HCT116 (cell line): ENCODE measurements at regions not wholly inside any gene's neighbourhood (a gene's known extent, or its start where the extent isn't known, plus 50 kb on each side); places are given as distances from the start of the nearest gene placed in this dataset.

Experiments
- ATAC-seq: fragments of 200-7000 bp; cut with Tn5 transposase; 2 replicates; pipeline ENCODE4 v1.9.1; 2020; ENCODE audit warnings: mild to moderate bottlenecking, moderate library complexity
- BruUV-seq: library from RNA; stranded (reverse); fragments of 400-500 nt; replicated peaks from 2 replicates; lab custom pipeline; 2021; lab: Mats Ljungman, UMichigan
- CTCF ChIA-PET: fragments of 300-600 bp; sonication (Branson Sonifier 250); formaldehyde crosslinking; loops from one replicate; lab custom pipeline; 2021; ENCODE audit warnings: antibody characterized with exemption; lab: Charles Lee
- POLR2A ChIA-PET: fragments of 300-600, 350-600 bp; sonication (Branson Sonifier 250); formaldehyde crosslinking; loops from one replicate; lab custom pipeline; 2021; ENCODE audit warnings: antibody characterized with exemption; lab: Charles Lee
- RAD21 ChIA-PET, 2 experiments: fragments of 300-600 bp; sonication (Branson Sonifier 250); formaldehyde crosslinking; loops; one replicate each; lab custom pipeline; 2023; ENCODE audit warnings: low total read pairs in 2 of 2; ENCODE audit not compliant: uncharacterized antibody in 2 of 2, unreplicated experiment in 2 of 2, low non-redundant PET in 1 of 2; lab: Charles Lee
- DNase-seq: peaks from one replicate; pipeline ENCODE4 v3.0.0-alpha.2; 2010; ENCODE audit warnings: low read depth, low spot score
- H2AFZ ChIP-seq: fragments of 200-600 bp; shearing (Covaris generic), sonication (generic); 2 replicates; pipeline ENCODE4 v1.6.1; 2017; ENCODE audit warnings: low read depth, mixed run types, mixed read lengths, antibody characterized with exemption, low read length; ENCODE audit not compliant: poor library complexity, severe bottlenecking
- H3K27ac ChIP-seq: 2 replicates; pipeline ENCODE4 v1.5.1; 2012; ENCODE audit warnings: low read depth, low read length
- H3K27me3 ChIP-seq: fragments of 200-600 bp; sonication (generic); 2 replicates; pipeline ENCODE4 v1.6.1; 2016; ENCODE audit warnings: mixed run types, low read length, mixed read lengths; ENCODE audit not compliant: insufficient read depth
- H3K36me3 ChIP-seq, 2 experiments: fragments of 200-500 bp in 1 of 2; fragments of 200-600 bp in 1 of 2; sonication (Bioruptor generic) in 1 of 2; sonication (generic) in 1 of 2; 2 replicates each; pipeline versions ENCODE4 v1.5.1 to v1.6.1; 2014 to 2016; ENCODE audit warnings: low read length in 2 of 2, inconsistent platforms in 1 of 2, mixed read lengths in 1 of 2, mixed run types in 1 of 2; ENCODE audit not compliant: insufficient read depth in 2 of 2, control insufficient read depth in 1 of 2
- H3K4me1 ChIP-seq, 2 experiments: fragments of 200-600 bp in 1 of 2; sonication (generic) in 1 of 2; 2 replicates each; pipeline versions ENCODE4 v1.5.1 to v1.6.1; 2012 to 2017; ENCODE audit warnings: low read length in 2 of 2, inconsistent platforms in 1 of 2, mild to moderate bottlenecking in 1 of 2, mixed read lengths in 1 of 2, mixed run types in 1 of 2, moderate library complexity in 1 of 2; ENCODE audit not compliant: insufficient read depth in 2 of 2, control insufficient read depth in 1 of 2
- H3K4me2 ChIP-seq: fragments of 200-600 bp; sonication (generic); 2 replicates; pipeline ENCODE4 v1.6.1; 2017; ENCODE audit warnings: mixed run types, low read length, mixed read lengths
- H3K4me3 ChIP-seq, 2 experiments: fragments of 200-600 bp in 1 of 2; sonication (generic) in 1 of 2; replicated peaks in 1 of 2; 2 replicates each; pipeline ENCODE4 v1.5.1; 2011 to 2016; ENCODE audit warnings: low read length in 2 of 2, control low read depth in 1 of 2, low read depth in 1 of 2, mild to moderate bottlenecking in 1 of 2, mixed read lengths in 1 of 2, mixed run types in 1 of 2
- H3K79me2 ChIP-seq: fragments of 200-600 bp; sonication (generic); 2 replicates; pipeline ENCODE4 v1.6.1; 2017; ENCODE audit warnings: mild to moderate bottlenecking, mixed run types, low read length, moderate library complexity, mixed read lengths; ENCODE audit not compliant: insufficient read depth
- H3K9ac ChIP-seq: fragments of 200-600 bp; sonication (generic); 2 replicates; pipeline ENCODE4 v1.6.1; 2016; ENCODE audit warnings: low read length, mixed read lengths
- H3K9me2 ChIP-seq: fragments of 200-600 bp; sonication (generic), shearing (Covaris generic); 2 replicates; pipeline ENCODE4 v1.6.1; 2017; ENCODE audit warnings: mixed run types, mild to moderate bottlenecking, moderate library complexity; ENCODE audit not compliant: insufficient read depth
- H3K9me3 ChIP-seq, 2 experiments: fragments of 200-500 bp in 1 of 2; fragments of 200-600 bp in 1 of 2; sonication (Bioruptor generic) in 1 of 2; sonication (generic) in 1 of 2; 2 replicates each; pipeline ENCODE4 v1.6.1; 2014 to 2017; ENCODE audit warnings: low read length in 2 of 2, mixed read lengths in 2 of 2, inconsistent platforms in 1 of 2, low read depth in 1 of 2, mild to moderate bottlenecking in 1 of 2, mixed run types in 1 of 2, moderate library complexity in 1 of 2; ENCODE audit not compliant: control insufficient read depth in 1 of 2, insufficient read depth in 1 of 2
- H4K20me1 ChIP-seq: fragments of 200-600 bp; sonication (generic), shearing (Covaris generic); 2 replicates; pipeline ENCODE4 v1.6.1; 2017; ENCODE audit warnings: mixed run types, mild to moderate bottlenecking, moderate library complexity; ENCODE audit not compliant: insufficient read depth
- ATF3 ChIP-seq: IDR thresholded peaks from 2 replicates; pipeline ENCODE4 v1.6.1; 2012
- CBX3 ChIP-seq: IDR thresholded peaks from 2 replicates; pipeline ENCODE4 v1.6.1; 2012; ENCODE audit warnings: low read depth
- CEBPB ChIP-seq: IDR thresholded peaks from 2 replicates; pipeline ENCODE4 v1.6.1; 2012; ENCODE audit warnings: low read depth
- CTCF ChIP-seq, 3 experiments: fragments of 200-600 bp in 1 of 3; sonication (generic) in 1 of 3; IDR thresholded peaks in 2 of 3; conservative IDR thresholded peaks in 1 of 3; 2 replicates each; pipeline ENCODE4 v1.5.1; 2012 to 2017; ENCODE audit warnings: low read depth in 2 of 3, low read length in 2 of 3, antibody characterized with exemption in 1 of 3, borderline replicate concordance in 1 of 3, control low read depth in 1 of 3, mild to moderate bottlenecking in 1 of 3, mixed read lengths in 1 of 3, mixed run types in 1 of 3, moderate library complexity in 1 of 3; ENCODE audit not compliant: insufficient read depth in 1 of 3
- EGR1 ChIP-seq: IDR thresholded peaks from 2 replicates; pipeline ENCODE4 v1.6.1; 2012; ENCODE audit warnings: low read depth
- ELF1 ChIP-seq: IDR thresholded peaks from 2 replicates; pipeline ENCODE4 v1.6.1; 2012; ENCODE audit warnings: low read depth, borderline replicate concordance
- EZH2 ChIP-seq: fragments of 200-600 bp; sonication (generic); IDR thresholded peaks from 2 replicates; pipeline ENCODE4 v1.6.1; 2017; ENCODE audit warnings: antibody characterized with exemption, mixed run types
- EZH2phosphoT487 ChIP-seq: fragments of 200-600 bp; IDR thresholded peaks from 2 replicates; pipeline ENCODE4 v1.6.1; 2018; ENCODE audit warnings: antibody characterized with exemption, borderline replicate concordance
- FOSL1 ChIP-seq: IDR thresholded peaks from 2 replicates; pipeline ENCODE4 v1.6.1; 2012; ENCODE audit warnings: low read depth
- JUND ChIP-seq: IDR thresholded peaks from 2 replicates; pipeline ENCODE4 v1.6.1; 2012
- MAX ChIP-seq: IDR thresholded peaks from 2 replicates; pipeline ENCODE4 v1.6.1; 2012
- POLR2A ChIP-seq: IDR thresholded peaks from 2 replicates; pipeline ENCODE4 v1.7.0; 2011; ENCODE audit warnings: borderline replicate concordance; ENCODE audit not compliant: insufficient read depth, insufficient read length; ENCODE audit errors: extremely low read depth
- SP1 ChIP-seq: IDR thresholded peaks from 2 replicates; pipeline ENCODE4 v1.6.1; 2012; ENCODE audit warnings: low read depth
- SRF ChIP-seq: IDR thresholded peaks from 2 replicates; pipeline ENCODE4 v1.6.1; 2012; ENCODE audit warnings: low read depth
- TCF7L2 ChIP-seq: IDR thresholded peaks from 2 replicates; pipeline ENCODE4 v1.7.0; 2011; ENCODE audit warnings: borderline replicate concordance, inconsistent platforms; ENCODE audit not compliant: insufficient read depth, insufficient read length; ENCODE audit errors: extremely low read depth
- YY1 ChIP-seq: IDR thresholded peaks from 2 replicates; pipeline ENCODE4 v1.6.1; 2011; ENCODE audit warnings: low read length, low read depth, moderate library complexity, mild to moderate bottlenecking; ENCODE audit not compliant: insufficient replicate concordance; ENCODE audit errors: extremely low read depth
- ZBTB33 ChIP-seq: IDR thresholded peaks from 2 replicates; pipeline ENCODE4 v1.6.1; 2011; ENCODE audit warnings: mild to moderate bottlenecking, low read length, moderate library complexity; ENCODE audit not compliant: insufficient replicate concordance; ENCODE audit errors: extremely low read depth
- ZFX ChIP-seq: fragments of 450-650 bp; IDR thresholded peaks from 2 replicates; pipeline ENCODE4 v1.6.1; 2017
- intact Hi-C: fragments of 100-400 bp; cut with micrococcal nuclease; formaldehyde crosslinking; loops from 2 replicates; pipeline ENCODE4 v1.10.0; 2022

- TF ChIP-seq FOSL1 = no peak
- TF ChIP-seq EGR1 = no peak
- TF ChIP-seq, all 23 proteins: peak for 0
These were observed 93.6 kb downstream of the GPR37 start (continued) for GRCh38 chr7:124672011-124672410.

- no peaks in the 10 kb centered on the region for H4K20me1 ChIP-seq
- 0 out of 4 replicates have a peak, but pooled peaks cover 0 to 5% of the 10 kb centered on the region in 2 experiments for H3K4me1 ChIP-seq
- no TSS peak for BruUV-seq
- H3K4me3 ChIP-seq = no peak overlapping the region
- H3K9me2 ChIP-seq = no peaks in the 10 kb centered on the region
- H3K9me3 ChIP-seq = no peaks in the 10 kb centered on the region
- no peak overlapping the region for H3K9ac ChIP-seq
- no peak overlapping the region for H3K4me2 ChIP-seq
- H3K27me3 ChIP-seq = no peaks in the 10 kb centered on the region
- RAD21 ChIA-PET = no interaction called here
- CTCF ChIA-PET = no interaction called here
- H3K36me3 ChIP-seq = no peaks in the 10 kb centered on the region
- no peak overlapping the region for H3K27ac ChIP-seq
- no peaks in the 10 kb centered on the region for H3K79me2 ChIP-seq
- DNase-seq (no peak), ATAC-seq (no peak)
- no peak overlapping the region for H2AFZ ChIP-seq
- POLR2A ChIA-PET = no interaction called here
- intact Hi-C loops = no loop called here
- TF ChIP-seq TCF7L2 (no peak), CEBPB (no peak), SRF (no peak), CBX3 (no peak), EGR1 (no peak), ELF1 (no peak), MAX (no peak), JUND (no peak), YY1 (no peak), ZBTB33 (no peak), EZH2phosphoT487 (no peak), POLR2A (no peak), EZH2 (no peak), FOSL1 (no peak), SP1 (no peak), ZFX (no peak), CTCF (IDR thresholded peaks at IDR 0.05 in 2 of 3, conservative IDR thresholded peaks at IDR 0.05 in 1 of 3; ENCODE audit: borderline replicate concordance in 1 of 3, insufficient read depth in 1 of 3, low read depth in 2 of 3, low read length in 2 of 3) (no peak), ATF3 (no peak)
These were observed 98.1 kb downstream of the GPR37 start for GRCh38 chr7:124667312-124668153.
